K562 (cell line): ENCODE measurements at regions not wholly inside any gene's neighbourhood (a gene's known extent, or its start where the extent isn't known, plus 50 kb on each side); places are given as distances from the start of the nearest gene placed in this dataset.

Experiments
- ATAC-seq: fragments of 200-7000 bp; cut with Tn5 transposase; 3 replicates; pipeline ENCODE4 v1.9.1; 2020; ENCODE audit warnings: moderate library complexity
- BruUV-seq: library from RNA; stranded (reverse); fragments of 400-500 nt; replicated peaks from 2 replicates; lab custom pipeline; 2021; lab: Mats Ljungman, UMichigan
- CTCF ChIA-PET: fragments of 300-600 bp; formaldehyde crosslinking; extraction: SDS; loops from one replicate; lab custom pipeline; 2021; ENCODE audit warnings: low intra/inter-chr PET ratio; lab: Yijun Ruan, JAX
- POLR2A ChIA-PET: fragments of 300-600, 350-650 bp; sonication (Branson Sonifier 250); formaldehyde crosslinking; extraction: SDS; loops from one replicate; lab custom pipeline; 2021; ENCODE audit warnings: antibody characterized with exemption, inconsistent platforms; lab: Yijun Ruan, JAX
- DNase-seq, 4 experiments: peaks; one replicate each; pipeline versions ENCODE4 v3.0.0 to v3.0.0-alpha.2; 2011 to 2018; ENCODE audit warnings: low spot score in 3 of 4, mixed read lengths in 3 of 4; ENCODE audit errors: extremely low read depth in 1 of 4
- FAIRE-seq: peaks from 2 replicates; lab custom pipeline; 2011; peaks lifted over from hg19 to GRCh38; lab: Jason Lieb, UNC
- H2AFZ ChIP-seq: 2 replicates; pipeline ENCODE4 v1.6.0; 2011; ENCODE audit warnings: low read depth, low read length, control low read depth, inconsistent platforms
- H3K27ac ChIP-seq: fragments of 200-600 bp; 3 replicates; pipeline ENCODE4 v1.8.0; 2011; ENCODE audit warnings: low read depth, mild to moderate bottlenecking, control low read depth, inconsistent platforms, low read length, moderate library complexity, mixed read lengths; ENCODE audit errors: extremely low read depth
- H3K27me3 ChIP-seq, 2 experiments: fragments of 300-600 bp in 1 of 2; 2 replicates in 1 of 2; 3 replicates in 1 of 2; pipeline versions ENCODE4 v1.6.0 to v1.8.0; 2011; ENCODE audit warnings: inconsistent platforms in 2 of 2, low read length in 2 of 2, mild to moderate bottlenecking in 1 of 2, mixed read lengths in 1 of 2, moderate library complexity in 1 of 2; ENCODE audit not compliant: control insufficient read depth in 2 of 2, insufficient read depth in 2 of 2
- H3K36me3 ChIP-seq: fragments of 300-600 bp; 3 replicates; pipeline ENCODE4 v1.8.0; 2011; ENCODE audit warnings: mild to moderate bottlenecking, low read length, inconsistent platforms; ENCODE audit not compliant: control insufficient read depth, insufficient read depth
- H3K4me1 ChIP-seq, 2 experiments: fragments of 200-600 bp in 1 of 2; replicated peaks in 1 of 2; 2 replicates in 1 of 2; 3 replicates in 1 of 2; pipeline versions ENCODE4 v1.5.1 to v1.8.0; 2011; ENCODE audit warnings: inconsistent platforms in 2 of 2, low read length in 2 of 2, mild to moderate bottlenecking in 1 of 2, mixed read lengths in 1 of 2, moderate library complexity in 1 of 2; ENCODE audit not compliant: control insufficient read depth in 2 of 2, insufficient read depth in 2 of 2
- H3K4me2 ChIP-seq: 2 replicates; pipeline ENCODE4 v1.6.1; 2011; ENCODE audit warnings: low read length, control low read depth, inconsistent platforms, mixed read lengths; ENCODE audit not compliant: insufficient read depth
- H3K4me3 ChIP-seq: fragments of 200-600 bp; sonication (generic), shearing (Covaris generic); 2 replicates; pipeline ENCODE4 v1.5.1; 2016; ENCODE audit warnings: control low read depth, inconsistent platforms
- H3K79me2 ChIP-seq: fragments of 200-600 bp; 3 replicates; pipeline ENCODE4 v1.8.0; 2011; ENCODE audit warnings: low read length, inconsistent platforms; ENCODE audit not compliant: control insufficient read depth, insufficient read depth
- H3K9ac ChIP-seq, 2 experiments: 2 replicates each; pipeline versions ENCODE4 v1.6.0 to v1.6.1; 2011; ENCODE audit warnings: low read depth in 2 of 2, low read length in 2 of 2, control low read depth in 1 of 2, inconsistent platforms in 1 of 2, mild to moderate bottlenecking in 1 of 2, mixed read lengths in 1 of 2; ENCODE audit not compliant: insufficient read depth in 1 of 2
- H3K9me1 ChIP-seq: one replicate; pipeline ENCODE4 v1.6.0; 2011; ENCODE audit warnings: inconsistent platforms, mild to moderate bottlenecking, low read length, moderate library complexity; ENCODE audit not compliant: control insufficient read depth, insufficient read depth
- H3K9me3 ChIP-seq: replicated peaks from 2 replicates; pipeline ENCODE4 v1.5.1; 2011; ENCODE audit warnings: low read depth, low read length, inconsistent platforms; ENCODE audit not compliant: control insufficient read depth, insufficient read depth
- H4K20me1 ChIP-seq: replicated peaks from 2 replicates; pipeline ENCODE4 v1.6.1; 2011; ENCODE audit warnings: low read length, inconsistent platforms, mixed read lengths; ENCODE audit not compliant: control insufficient read depth, insufficient read depth
- CBFA2T3 ChIP-seq: fragments of 450-650 bp; IDR thresholded peaks from 2 replicates; pipeline ENCODE4 v1.6.1; 2017
- COPS2 ChIP-seq: fragments of 450-650 bp; conservative IDR thresholded peaks from 2 replicates; pipeline ENCODE4 v1.6.1; 2016; ENCODE audit warnings: mild to moderate bottlenecking, moderate library complexity
- FOXJ3 ChIP-seq: sonication (generic); formaldehyde crosslinking; IDR thresholded peaks from 2 replicates; pipeline ENCODE4 v1.4.0; 2020; ENCODE audit warnings: mild to moderate bottlenecking, missing genetic modification reagents
- HDAC2 ChIP-seq: fragments of 450-650 bp; IDR thresholded peaks from 2 replicates; pipeline ENCODE4 v1.6.1; 2016; ENCODE audit warnings: mild to moderate bottlenecking
- HIVEP1 ChIP-seq: fragments of 250-450 bp; sonication (Bioruptor Pico); IDR thresholded peaks from 2 replicates; pipeline ENCODE4 v1.4.0; 2020; ENCODE audit warnings: mild to moderate bottlenecking
- NCOA1 ChIP-seq: fragments of 450-650 bp; IDR thresholded peaks from 2 replicates; pipeline ENCODE4 v1.6.1; 2016; ENCODE audit warnings: low read depth
- TCF3 ChIP-seq: sonication (generic); formaldehyde crosslinking; IDR thresholded peaks from 2 replicates; pipeline ENCODE4 v1.4.0; 2020; ENCODE audit warnings: mild to moderate bottlenecking, missing genetic modification reagents
- YBX1 ChIP-seq: fragments of 450-650 bp; IDR thresholded peaks from 2 replicates; pipeline ENCODE4 v1.7.1; 2016; ENCODE audit warnings: mild to moderate bottlenecking
- ZNF707 ChIP-seq: fragments of 250-450 bp; sonication (Bioruptor Pico); conservative IDR thresholded peaks from 2 replicates; pipeline ENCODE4 v1.8.0; 2022; ENCODE audit warnings: inconsistent platforms, mild to moderate bottlenecking, moderate library complexity
- ZNF780A ChIP-seq: fragments of 250-450 bp; sonication (Bioruptor Pico); IDR thresholded peaks from 2 replicates; pipeline ENCODE4 v1.5.0; 2021; ENCODE audit warnings: mild to moderate bottlenecking
- WGBS: fragments of 100-300 bp; shearing (Covaris generic); methylation state at CpG from one replicate; pipeline ENCODE4 v1.1.6; 2016; ENCODE audit warnings: low coverage, mixed read lengths; ENCODE audit not compliant: insufficient coverage; ENCODE audit errors: missing lambda C conversion rate; 5-methylcytosine and 5-hydroxymethylcytosine counted together
- in situ Hi-C: fragments of 300-500 bp; cut with MboI; formaldehyde crosslinking; loops from 4 replicates; pipeline ENCODE4 v1.15.0; 2018; ENCODE audit warnings: inconsistent platforms, mixed read lengths
- intact Hi-C: fragments of 100-400 bp; cut with micrococcal nuclease; formaldehyde crosslinking; loops from 2 replicates; pipeline ENCODE4 v1.14.2; 2022
- TF ChIP-seq, protein P1 (sequence below): fragments of 200-400 bp; formaldehyde crosslinking; IDR thresholded peaks from 2 replicates; pipeline ENCODE4 v1.6.1; 2017; ENCODE audit warnings: mild to moderate bottlenecking, low read depth, low read length, moderate library complexity
- TF ChIP-seq, protein P2 (sequence below): sonication (generic); formaldehyde crosslinking; IDR thresholded peaks from 2 replicates; pipeline ENCODE4 v1.9.0; 2022; ENCODE audit warnings: mild to moderate bottlenecking, missing genetic modification reagents
- TF ChIP-seq, protein P3 (sequence below): fragments of 250-450 bp; sonication (Bioruptor Pico); IDR thresholded peaks from 2 replicates; pipeline ENCODE4 v1.5.0; 2020; ENCODE audit warnings: mild to moderate bottlenecking, borderline replicate concordance

DNA sequence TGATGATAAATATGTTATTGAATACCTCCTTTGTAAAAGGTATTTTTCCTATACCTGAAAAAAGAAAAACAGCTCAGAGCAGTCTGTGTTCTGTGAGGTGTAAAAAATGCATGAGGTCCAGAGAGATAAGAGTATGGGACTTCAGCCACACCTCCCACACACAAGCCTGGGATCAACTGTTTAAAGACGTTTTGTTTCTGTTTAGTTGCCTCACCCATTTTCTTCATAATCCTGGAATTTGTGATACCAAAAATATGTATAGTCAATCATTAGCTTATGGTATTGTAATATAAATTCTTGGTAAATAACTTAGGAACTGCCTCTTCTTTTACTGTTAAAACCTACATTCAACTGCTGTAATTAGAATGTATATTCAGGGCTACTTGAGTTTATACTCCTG lies 1322.9 kb upstream of the TMEFF2 start:
- 0% methylated on average over 1 of the region's 1 CpG for WGBS
- no peak overlapping the region for H3K27ac ChIP-seq
- no peak overlapping the region for H2AFZ ChIP-seq
- peak; percentile 54 for TF ChIP-seq TCF3
- no peak for TF ChIP-seq YBX1
- peak; percentile 44 for TF ChIP-seq CBFA2T3
- TF ChIP-seq, all 486 proteins: peak for 2
- Histone ChIP-seq H3K9me3 (no peaks in the 10 kb centered on the region; the same call in 1 of the 2 replicates), H4K20me1 (no peaks in the 10 kb centered on the region), H3K4me3 (no peak overlapping the region), H3K79me2 (no peaks in the 10 kb centered on the region), H3K27me3 (no peaks in the 10 kb centered on the region), H3K36me3 (no peaks in the 10 kb centered on the region), H3K9ac (no peak overlapping the region), H3K4me2 (no peak overlapping the region), H3K4me1 (no peaks in the 10 kb centered on the region), H3K9me1 (no peaks in the 10 kb centered on the region)
- ATAC-seq (no peak), DNase-seq (peak in 3 of 4 experiments; percentile 5 to 41 (median 6)), FAIRE-seq (no peak)
- in situ Hi-C loops: no loop called here
- BruUV-seq: no TSS peak
- POLR2A ChIA-PET: no interaction called here
- intact Hi-C loops: no loop called here
- CTCF ChIA-PET: no interaction called here

DNA sequence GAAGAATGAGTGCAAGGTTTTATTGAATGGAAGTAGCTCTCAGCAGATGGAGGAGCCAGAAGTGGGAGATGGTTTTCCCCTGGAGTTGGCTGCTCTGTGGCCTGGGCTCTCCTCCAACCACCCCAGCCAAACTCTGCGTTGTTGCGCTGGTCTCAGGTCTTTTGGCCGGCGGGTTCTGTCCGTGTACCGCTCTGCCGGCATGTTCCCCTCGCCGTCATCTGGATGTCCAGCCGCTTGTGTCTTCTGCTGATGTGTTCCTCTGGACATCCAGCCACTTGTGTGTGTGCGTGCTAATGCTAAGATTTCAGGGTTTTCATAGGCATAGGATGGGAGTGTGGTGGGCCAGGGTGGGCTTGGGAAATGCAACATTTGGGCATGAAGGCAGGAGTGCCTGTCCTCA lies 1311.3 kb upstream of the TMEFF2 start:
- no peaks in the 10 kb centered on the region for H3K27me3 ChIP-seq
- intact Hi-C loops: no loop called here
- TF ChIP-seq HDAC2 (no peak), COPS2 (no peak), HIVEP1 (CRISPR knock-in tag) (no peak), FOXJ3 (CRISPR knock-in tag) (no peak), NCOA1 (no peak), ZNF780A (CRISPR knock-in tag) (no peak), ZNF707 (CRISPR knock-in tag) (no peak)
- TF ChIP-seq, protein P1, sequence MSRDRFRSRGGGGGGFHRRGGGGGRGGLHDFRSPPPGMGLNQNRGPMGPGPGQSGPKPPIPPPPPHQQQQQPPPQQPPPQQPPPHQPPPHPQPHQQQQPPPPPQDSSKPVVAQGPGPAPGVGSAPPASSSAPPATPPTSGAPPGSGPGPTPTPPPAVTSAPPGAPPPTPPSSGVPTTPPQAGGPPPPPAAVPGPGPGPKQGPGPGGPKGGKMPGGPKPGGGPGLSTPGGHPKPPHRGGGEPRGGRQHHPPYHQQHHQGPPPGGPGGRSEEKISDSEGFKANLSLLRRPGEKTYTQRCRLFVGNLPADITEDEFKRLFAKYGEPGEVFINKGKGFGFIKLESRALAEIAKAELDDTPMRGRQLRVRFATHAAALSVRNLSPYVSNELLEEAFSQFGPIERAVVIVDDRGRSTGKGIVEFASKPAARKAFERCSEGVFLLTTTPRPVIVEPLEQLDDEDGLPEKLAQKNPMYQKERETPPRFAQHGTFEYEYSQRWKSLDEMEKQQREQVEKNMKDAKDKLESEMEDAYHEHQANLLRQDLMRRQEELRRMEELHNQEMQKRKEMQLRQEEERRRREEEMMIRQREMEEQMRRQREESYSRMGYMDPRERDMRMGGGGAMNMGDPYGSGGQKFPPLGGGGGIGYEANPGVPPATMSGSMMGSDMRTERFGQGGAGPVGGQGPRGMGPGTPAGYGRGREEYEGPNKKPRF: no peak
- TF ChIP-seq, protein P2, sequence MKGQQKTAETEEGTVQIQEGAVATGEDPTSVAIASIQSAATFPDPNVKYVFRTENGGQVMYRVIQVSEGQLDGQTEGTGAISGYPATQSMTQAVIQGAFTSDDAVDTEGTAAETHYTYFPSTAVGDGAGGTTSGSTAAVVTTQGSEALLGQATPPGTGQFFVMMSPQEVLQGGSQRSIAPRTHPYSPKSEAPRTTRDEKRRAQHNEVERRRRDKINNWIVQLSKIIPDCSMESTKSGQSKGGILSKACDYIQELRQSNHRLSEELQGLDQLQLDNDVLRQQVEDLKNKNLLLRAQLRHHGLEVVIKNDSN (CRISPR knock-in tag): no peak
- TF ChIP-seq, protein P3, sequence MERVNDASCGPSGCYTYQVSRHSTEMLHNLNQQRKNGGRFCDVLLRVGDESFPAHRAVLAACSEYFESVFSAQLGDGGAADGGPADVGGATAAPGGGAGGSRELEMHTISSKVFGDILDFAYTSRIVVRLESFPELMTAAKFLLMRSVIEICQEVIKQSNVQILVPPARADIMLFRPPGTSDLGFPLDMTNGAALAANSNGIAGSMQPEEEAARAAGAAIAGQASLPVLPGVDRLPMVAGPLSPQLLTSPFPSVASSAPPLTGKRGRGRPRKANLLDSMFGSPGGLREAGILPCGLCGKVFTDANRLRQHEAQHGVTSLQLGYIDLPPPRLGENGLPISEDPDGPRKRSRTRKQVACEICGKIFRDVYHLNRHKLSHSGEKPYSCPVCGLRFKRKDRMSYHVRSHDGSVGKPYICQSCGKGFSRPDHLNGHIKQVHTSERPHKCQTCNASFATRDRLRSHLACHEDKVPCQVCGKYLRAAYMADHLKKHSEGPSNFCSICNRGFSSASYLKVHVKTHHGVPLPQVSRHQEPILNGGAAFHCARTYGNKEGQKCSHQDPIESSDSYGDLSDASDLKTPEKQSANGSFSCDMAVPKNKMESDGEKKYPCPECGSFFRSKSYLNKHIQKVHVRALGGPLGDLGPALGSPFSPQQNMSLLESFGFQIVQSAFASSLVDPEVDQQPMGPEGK (CRISPR knock-in tag): no peak

More for the DNA sequence above, 1311.3 kb upstream of the TMEFF2 start:
- H3K4me3 ChIP-seq: peak overlapping the region; percentile 19; the same call in 1 of the 2 replicates
- DNase-seq: no peak
- peaks cover 0 to 4% of the 10 kb centered on the region in 2 experiments; a peak in 1 of 5 replicates for H3K4me1 ChIP-seq
- no peaks in the 10 kb centered on the region for H3K9me3 ChIP-seq
- H3K9me1 ChIP-seq: no peaks in the 10 kb centered on the region
- ChIA-PET POLR2A (no interaction called here), CTCF (no interaction called here)
- 0% methylated on average over 10 of the region's 11 CpGs for WGBS
- no TSS peak for BruUV-seq
- H3K9ac ChIP-seq: 0 out of 4 replicates have a peak overlapping the region, but pooled peaks of 1 of the 2 experiments have one; percentile 28
- no peaks in the 10 kb centered on the region; the same call in 1 of the 3 replicates for H3K79me2 ChIP-seq
- peak overlapping the region; percentile 44; the same call in 1 of the 3 replicates for H3K27ac ChIP-seq
- no peaks in the 10 kb centered on the region for H4K20me1 ChIP-seq
- ATAC-seq: 0 out of 3 replicates have a peak, but pooled peaks have one; percentile 12
- in situ Hi-C loops: no loop called here
- H3K36me3 ChIP-seq: no peaks in the 10 kb centered on the region
- FAIRE-seq: no peak
- peak overlapping the region; percentile 62 for H2AFZ ChIP-seq
- peak overlapping the region; percentile 52 for H3K4me2 ChIP-seq
